GM21526 (cell line): ENCODE measurements at regions not wholly inside any gene's neighbourhood (a gene's known extent, or its start where the extent isn't known, plus 50 kb on each side); places are given as distances from the start of the nearest gene placed in this dataset.

Source experiments
- ATAC-seq: cut with Tn5 transposase; IDR thresholded peaks from one replicate; pipeline ENCODE4 v1.9.1; 2021; ENCODE audit warnings: moderate library complexity; ENCODE audit not compliant: unreplicated experiment, low FRiP score

- ATAC-seq, result no peak
These were observed 133.0 kb upstream of the CADM2 start for GRCh38 chr3:84825817-84826216.

- ATAC-seq, result no peak
These were observed 128.3 kb upstream of the CADM2 start for GRCh38 chr3:84830476-84830875.

GRCh38 chr3:84835366-84835765 is 123.4 kb upstream of the CADM2 start:
- no peak for ATAC-seq

- no peak for ATAC-seq
These were observed 121.8 kb upstream of the CADM2 start for GRCh38 chr3:84836961-84837360.

- no peak for ATAC-seq
These were observed 81.7 kb upstream of the CADM2 start for GRCh38 chr3:84877092-84877491.

GRCh38 chr3:84881288-84881687 is 77.5 kb upstream of the CADM2 start:
- ATAC-seq, result no peak

GRCh38 chr3:84885199-84885882 is 73.4 kb upstream of the CADM2 start:
- no peak for ATAC-seq

- no peak for ATAC-seq
These were observed 66.9 kb upstream of the CADM2 start for GRCh38 chr3:84891851-84892250.

- no peak for ATAC-seq
These were observed 65.6 kb upstream of the CADM2 start for GRCh38 chr3:84893211-84893610.

- ATAC-seq, result no peak
These were observed 54.6 kb upstream of the CADM2 start for GRCh38 chr3:84904212-84904611.

GRCh38 chr3:84904816-84905555 is 53.8 kb upstream of the CADM2 start:
- ATAC-seq, result no peak

GRCh38 chr3:84905556-84905920 is 53.3 kb upstream of the CADM2 start:
- ATAC-seq, result no peak

- no peak for ATAC-seq
These were observed 52.7 kb upstream of the CADM2 start for GRCh38 chr3:84906065-84906464.
